ENCODE measurements at regions not wholly inside any gene's neighbourhood (a gene's known extent, or its start where the extent isn't known, plus 50 kb on each side); places are given as distances from the start of the nearest gene placed in this dataset.

DNA sequence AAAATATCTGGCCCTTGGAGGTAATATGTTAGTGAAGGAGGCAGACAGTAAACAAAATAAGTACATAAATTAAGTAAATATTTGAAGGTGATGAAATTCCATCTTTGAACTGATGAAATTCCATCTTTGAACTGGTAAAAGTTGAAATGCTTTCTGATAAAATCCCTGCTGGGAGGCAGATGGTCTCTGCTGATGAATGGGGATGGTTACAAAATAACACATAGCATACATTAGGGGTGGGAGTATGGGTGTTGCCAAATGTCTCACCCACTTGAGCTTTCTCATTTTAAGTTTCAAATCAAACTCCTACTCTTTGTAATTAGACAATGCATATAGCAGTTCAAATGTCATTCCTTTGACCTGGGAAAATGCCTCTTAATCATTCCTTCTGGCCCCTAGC, 77.5 kb upstream of the SORCS3 start:
- H3K4me3 ChIP-seq (ENCODE audit: low read depth, low read length), result no peak overlapping the region
- DNase-seq (ENCODE audit: low read depth), result no peak
- TF ChIP-seq, protein P1, sequence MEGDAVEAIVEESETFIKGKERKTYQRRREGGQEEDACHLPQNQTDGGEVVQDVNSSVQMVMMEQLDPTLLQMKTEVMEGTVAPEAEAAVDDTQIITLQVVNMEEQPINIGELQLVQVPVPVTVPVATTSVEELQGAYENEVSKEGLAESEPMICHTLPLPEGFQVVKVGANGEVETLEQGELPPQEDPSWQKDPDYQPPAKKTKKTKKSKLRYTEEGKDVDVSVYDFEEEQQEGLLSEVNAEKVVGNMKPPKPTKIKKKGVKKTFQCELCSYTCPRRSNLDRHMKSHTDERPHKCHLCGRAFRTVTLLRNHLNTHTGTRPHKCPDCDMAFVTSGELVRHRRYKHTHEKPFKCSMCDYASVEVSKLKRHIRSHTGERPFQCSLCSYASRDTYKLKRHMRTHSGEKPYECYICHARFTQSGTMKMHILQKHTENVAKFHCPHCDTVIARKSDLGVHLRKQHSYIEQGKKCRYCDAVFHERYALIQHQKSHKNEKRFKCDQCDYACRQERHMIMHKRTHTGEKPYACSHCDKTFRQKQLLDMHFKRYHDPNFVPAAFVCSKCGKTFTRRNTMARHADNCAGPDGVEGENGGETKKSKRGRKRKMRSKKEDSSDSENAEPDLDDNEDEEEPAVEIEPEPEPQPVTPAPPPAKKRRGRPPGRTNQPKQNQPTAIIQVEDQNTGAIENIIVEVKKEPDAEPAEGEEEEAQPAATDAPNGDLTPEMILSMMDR (IDR thresholded peaks at IDR 0.05; ENCODE audit: insufficient read depth, low read depth, low read length), result no peak

DNA sequence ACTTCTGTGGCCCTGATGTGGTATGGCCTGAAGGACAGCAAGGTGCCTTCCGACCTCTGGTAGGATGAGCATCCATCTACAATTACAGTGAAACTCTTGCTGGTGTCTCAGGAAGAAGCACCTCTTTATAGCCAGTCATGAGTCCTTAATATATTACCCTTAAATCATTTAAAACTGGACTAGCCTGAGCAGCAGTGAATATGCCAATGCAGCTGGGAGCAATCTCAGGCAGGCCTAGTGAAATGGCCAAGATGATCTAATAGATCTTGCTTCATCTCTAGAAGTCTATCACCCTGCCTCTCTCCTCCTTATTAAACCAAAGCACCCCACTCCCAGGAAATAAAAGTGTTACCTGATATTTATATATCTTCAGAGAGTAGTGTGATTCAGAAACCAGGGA, 66.7 kb upstream of the SORCS3 start:
- DNase-seq (ENCODE audit: low read depth), result no peak
- H3K4me3 ChIP-seq (ENCODE audit: low read depth, low read length), result no peak overlapping the region
- TF ChIP-seq, protein P1 (IDR thresholded peaks at IDR 0.05; ENCODE audit: insufficient read depth, low read depth, low read length), result no peak

DNA sequence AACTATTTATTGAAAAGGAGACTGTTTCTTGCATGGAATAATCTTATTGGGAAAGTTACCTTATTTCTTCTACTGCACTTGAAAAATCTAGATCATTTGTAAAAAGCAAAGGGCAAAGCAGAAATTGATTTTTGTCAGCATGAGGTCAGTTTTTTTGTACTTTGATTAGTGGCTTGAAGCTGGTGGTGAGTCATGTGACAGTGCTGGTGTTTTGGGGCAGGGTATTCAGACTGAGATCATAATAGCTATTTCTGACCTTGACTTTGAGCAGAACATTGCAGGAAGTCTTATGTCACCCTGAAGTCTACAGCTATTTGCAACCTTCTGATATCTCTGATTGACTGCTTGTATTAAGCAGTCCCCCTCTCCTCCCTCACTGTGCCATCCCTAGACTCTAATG, 66.3 kb upstream of the SORCS3 start:
- no peak for DNase-seq (ENCODE audit: low read depth)
- TF ChIP-seq, protein P1 (IDR thresholded peaks at IDR 0.05; ENCODE audit: insufficient read depth, low read depth, low read length), result no peak
- H3K4me3 ChIP-seq (ENCODE audit: low read depth, low read length), result no peak overlapping the region

DNA sequence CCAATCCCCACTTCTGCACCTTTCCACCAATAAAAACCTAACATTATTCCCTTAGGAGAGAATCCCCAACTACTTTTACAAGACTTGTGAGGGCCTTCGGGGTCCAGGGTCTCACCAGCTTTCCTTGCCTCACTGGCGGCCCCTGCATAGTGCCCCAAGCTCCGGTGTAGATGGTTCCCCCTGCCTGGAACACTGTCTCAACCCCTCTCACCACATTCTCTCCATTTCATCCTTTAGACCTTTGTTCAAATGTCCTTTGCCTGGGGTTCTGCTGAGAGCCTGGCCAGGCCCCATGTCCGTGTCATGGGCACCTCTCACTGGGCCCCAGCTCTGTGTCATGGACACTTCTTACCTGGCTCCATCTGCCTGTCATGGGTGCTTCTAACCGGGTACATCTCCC, 64.5 kb upstream of the SORCS3 start:
- no peak for DNase-seq (ENCODE audit: low read depth)
- H3K4me3 ChIP-seq (ENCODE audit: low read depth, low read length), result no peak overlapping the region
- TF ChIP-seq, protein P1 (IDR thresholded peaks at IDR 0.05; ENCODE audit: insufficient read depth, low read depth, low read length), result no peak

DNA sequence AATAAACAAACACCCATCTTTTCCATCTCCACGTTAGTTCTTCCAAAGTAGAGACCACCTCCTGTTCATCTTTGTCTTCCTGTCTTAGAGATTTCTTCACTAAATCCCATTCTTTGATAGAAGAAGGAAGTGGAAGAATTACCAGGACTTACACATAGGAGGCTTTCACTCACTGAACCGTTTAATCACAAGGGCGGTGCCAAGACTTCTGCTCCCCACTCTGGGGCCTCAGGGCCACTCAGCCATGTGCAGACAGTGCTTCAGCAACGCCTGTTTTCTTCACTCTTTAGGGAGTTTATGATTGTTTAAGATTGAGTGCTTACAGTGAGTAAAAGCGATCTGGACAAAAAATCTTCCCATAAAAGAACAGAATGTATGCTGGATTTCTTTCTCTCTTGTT, 63.9 kb upstream of the SORCS3 start:
- TF ChIP-seq, protein P1 (IDR thresholded peaks at IDR 0.05; ENCODE audit: insufficient read depth, low read depth, low read length), result no peak
- no peak for DNase-seq (ENCODE audit: low read depth)
- no peak overlapping the region for H3K4me3 ChIP-seq (ENCODE audit: low read depth, low read length)

DNA sequence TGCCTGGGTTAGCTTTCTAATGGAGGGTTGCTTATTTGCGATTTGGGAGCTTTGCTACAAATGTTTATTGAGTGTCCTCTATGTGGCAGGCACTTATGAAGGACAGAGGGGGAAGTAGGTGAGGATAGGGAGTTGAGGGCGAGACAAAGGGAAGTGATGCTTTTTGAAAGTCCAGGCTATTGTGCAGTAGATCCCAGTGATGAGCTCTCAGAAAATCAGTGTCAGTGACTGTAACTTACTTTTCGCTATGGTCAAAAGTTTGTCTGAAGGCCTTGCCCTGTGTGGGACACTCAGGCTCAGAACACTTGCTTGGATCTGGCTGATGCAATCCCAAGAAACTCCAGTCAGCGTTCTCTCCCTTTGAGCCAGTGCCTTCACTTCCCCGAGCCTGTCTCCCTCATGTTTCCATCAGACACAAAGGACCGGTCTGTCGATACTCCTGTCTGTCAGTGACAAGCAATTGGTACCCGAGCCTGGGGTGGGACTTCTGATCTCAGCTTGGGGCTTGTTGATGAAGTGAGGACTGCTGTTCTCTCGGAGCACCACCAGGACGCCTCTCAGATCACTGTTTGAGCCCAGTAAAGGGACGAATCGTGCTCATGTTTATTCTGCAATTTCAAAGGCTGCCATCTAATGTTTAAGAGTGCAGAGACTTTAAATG, 63.1 kb upstream of the SORCS3 start:
- DNase-seq (ENCODE audit: low read depth), result no peak
- TF ChIP-seq, protein P1 (IDR thresholded peaks at IDR 0.05; ENCODE audit: insufficient read depth, low read depth, low read length), result no peak
- no peak overlapping the region for H3K4me3 ChIP-seq (ENCODE audit: low read depth, low read length)

DNA sequence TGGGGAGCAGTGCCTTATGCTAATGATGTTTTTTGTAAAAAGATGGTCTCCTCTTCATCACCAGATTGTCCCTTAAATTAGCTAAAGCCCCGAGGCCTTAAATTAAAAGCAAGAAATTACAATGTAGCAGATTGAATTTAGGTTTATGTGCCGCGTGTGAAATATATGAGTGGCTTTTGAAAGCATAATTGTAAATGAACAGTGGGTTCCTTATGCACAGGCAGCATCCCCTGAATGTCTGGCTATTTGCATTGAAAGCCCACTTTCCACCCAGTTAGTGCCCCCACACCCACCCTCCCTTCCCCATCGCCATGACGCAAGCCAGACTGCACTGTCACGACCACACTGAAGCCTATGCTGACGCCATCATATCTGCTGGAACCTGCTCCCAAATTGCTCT, 62.4 kb upstream of the SORCS3 start:
- no peak overlapping the region for H3K4me3 ChIP-seq (ENCODE audit: low read depth, low read length)
- TF ChIP-seq, protein P1 (IDR thresholded peaks at IDR 0.05; ENCODE audit: insufficient read depth, low read depth, low read length), result no peak
- no peak for DNase-seq (ENCODE audit: low read depth)
